B cell (primary cell): ENCODE measurements at regions not wholly inside any gene's neighbourhood (a gene's known extent, or its start where the extent isn't known, plus 50 kb on each side); places are given as distances from the start of the nearest gene placed in this dataset.

Experiments used
- ATAC-seq: fragments of 200-7000 bp; cut with Tn5 transposase; one replicate; pipeline ENCODE4 v1.10.0; 2021; ENCODE audit warnings: low read depth, mild to moderate bottlenecking, moderate number of reproducible peaks, moderate library complexity
- CTCF ChIA-PET: fragments of 350-600 bp; sonication (Branson Sonifier 250); formaldehyde crosslinking; loops from one replicate; lab custom pipeline; 2021; ENCODE audit warnings: antibody characterized with exemption, inconsistent platforms; lab: Charles Lee
- POLR2A ChIA-PET: fragments of 350-600 bp; sonication (Branson Sonifier 250); formaldehyde crosslinking; loops from one replicate; lab custom pipeline; 2021; ENCODE audit warnings: antibody characterized with exemption; lab: Charles Lee
- DNase-seq: peaks from one replicate; pipeline ENCODE4 v3.0.0; 2013
- H2AFZ ChIP-seq: 2 replicates; pipeline ENCODE4 v1.6.1; 2012; ENCODE audit warnings: mild to moderate bottlenecking, low read depth, low read length; ENCODE audit not compliant: insufficient read depth, poor library complexity, severe bottlenecking
- H3K27ac ChIP-seq, 2 donors: 1 replicate in 1 of 2; 2 replicates in 1 of 2; pipeline ENCODE4 v1.5.1; 2012 to 2013; ENCODE audit warnings: low read length in 2 of 2, mild to moderate bottlenecking in 2 of 2, moderate library complexity in 1 of 2
- H3K27me3 ChIP-seq, 4 experiments: fragments of 200-600 bp in 1 of 4; sonication (generic) in 1 of 4; replicated peaks in 1 of 4; 1 replicate in 2 of 4; 2 replicates in 2 of 4; pipeline versions ENCODE4 v1.6.1 to v1.7.0; 2013 to 2016; ENCODE audit warnings: low read length in 3 of 4, mild to moderate bottlenecking in 2 of 4, mixed read lengths in 1 of 4, moderate library complexity in 1 of 4; ENCODE audit not compliant: insufficient read depth in 4 of 4, control insufficient read depth in 3 of 4; ENCODE audit errors: control extremely low read depth in 1 of 4
- H3K36me3 ChIP-seq, 2 experiments: replicated peaks in 1 of 2; 1 replicate in 1 of 2; 2 replicates in 1 of 2; pipeline versions ENCODE4 v1.6.1 to v1.7.1; 2013; ENCODE audit warnings: low read length in 1 of 2; ENCODE audit not compliant: insufficient read depth in 2 of 2, control insufficient read depth in 1 of 2; ENCODE audit errors: control extremely low read depth in 1 of 2, extremely low read depth in 1 of 2
- H3K4me1 ChIP-seq, 2 donors: fragments of 200-600 bp in 1 of 2; sonication (generic) in 1 of 2; 1 replicate in 1 of 2; 2 replicates in 1 of 2; pipeline versions ENCODE4 v1.5.1 to v1.6.1; 2013 to 2017; ENCODE audit warnings: low read length in 2 of 2; ENCODE audit not compliant: control insufficient read depth in 2 of 2, insufficient read depth in 2 of 2
- H3K4me2 ChIP-seq: replicated peaks from 2 replicates; pipeline ENCODE3; 2012; ENCODE audit warnings: mild to moderate bottlenecking, low read depth, low read length; ENCODE audit not compliant: poor library complexity, severe bottlenecking
- H3K4me3 ChIP-seq, 5 experiments: fragments of 200-600 bp in 1 of 5; sonication (generic) in 1 of 5; 1 replicate in 3 of 5; 2 replicates in 2 of 5; pipeline versions ENCODE4 v1.5.1 to v1.7.0; 2011 to 2016; ENCODE audit warnings: low read length in 4 of 5, mild to moderate bottlenecking in 4 of 5, low read depth in 2 of 5, control low read depth in 1 of 5, moderate library complexity in 1 of 5; ENCODE audit not compliant: insufficient read depth in 1 of 5; ENCODE audit errors: control extremely low read depth in 1 of 5, extremely low read depth in 1 of 5
- H3K79me2 ChIP-seq: fragments of 200-600 bp; sonication (generic); one replicate; pipeline ENCODE4 v1.6.0; 2016; ENCODE audit warnings: low read length; ENCODE audit not compliant: control insufficient read depth, insufficient read depth
- H3K9ac ChIP-seq: fragments of 200-600 bp; sonication (generic); 2 replicates; pipeline ENCODE4 v1.6.1; 2017; ENCODE audit warnings: mild to moderate bottlenecking, low read length, moderate library complexity
- H3K9me3 ChIP-seq, 3 donors: one replicate each; pipeline versions ENCODE4 v1.6.1 to v1.7.1; 2013; ENCODE audit warnings: low read length in 2 of 3; ENCODE audit not compliant: control insufficient read depth in 2 of 3, insufficient read depth in 1 of 3; ENCODE audit errors: control extremely low read depth in 1 of 3
- H4K20me1 ChIP-seq: 2 replicates; pipeline ENCODE4 v1.6.0; 2012; ENCODE audit warnings: mild to moderate bottlenecking, low read length; ENCODE audit not compliant: insufficient read depth, control insufficient read depth, poor library complexity, severe bottlenecking
- H3K27ac Mint-ChIP-seq: one replicate; pipeline ENCODE4 v1.8.0; 2021; ENCODE audit warnings: mixed read lengths
- H3K27me3 Mint-ChIP-seq: one replicate; pipeline ENCODE4 v1.8.0; 2021; ENCODE audit warnings: mixed read lengths
- H3K4me1 Mint-ChIP-seq: one replicate; pipeline ENCODE4 v1.8.0; 2021; ENCODE audit warnings: mixed read lengths
- H3K4me3 Mint-ChIP-seq: one replicate; pipeline ENCODE4 v1.8.0; 2021; ENCODE audit warnings: mixed read lengths
- H3K9me3 Mint-ChIP-seq: one replicate; pipeline ENCODE4 v1.8.0; 2022; ENCODE audit warnings: mixed read lengths; ENCODE audit not compliant: insufficient read depth
- CTCF ChIP-seq: fragments of 200-600 bp; IDR thresholded peaks from one replicate; pipeline ENCODE4 v1.8.0; 2022; ENCODE audit warnings: antibody characterized with exemption, mild to moderate bottlenecking
- EZH2 ChIP-seq: IDR thresholded peaks from 2 replicates; pipeline ENCODE4 v1.6.1; 2012; ENCODE audit warnings: borderline replicate concordance, low read depth, mild to moderate bottlenecking, moderate library complexity, low read length; ENCODE audit not compliant: insufficient read depth, poor library complexity, severe bottlenecking
- WGBS: methylation state at CpG from one replicate; pipeline ENCODE4 v1.1.5; 2013; ENCODE audit warnings: missing lambda C conversion rate; ENCODE audit not compliant: insufficient coverage; 5-methylcytosine and 5-hydroxymethylcytosine counted together
- intact Hi-C: fragments of 100-400 bp; cut with micrococcal nuclease; formaldehyde crosslinking; loops from one replicate; pipeline ENCODE4 v1.10.0; 2022

DNA sequence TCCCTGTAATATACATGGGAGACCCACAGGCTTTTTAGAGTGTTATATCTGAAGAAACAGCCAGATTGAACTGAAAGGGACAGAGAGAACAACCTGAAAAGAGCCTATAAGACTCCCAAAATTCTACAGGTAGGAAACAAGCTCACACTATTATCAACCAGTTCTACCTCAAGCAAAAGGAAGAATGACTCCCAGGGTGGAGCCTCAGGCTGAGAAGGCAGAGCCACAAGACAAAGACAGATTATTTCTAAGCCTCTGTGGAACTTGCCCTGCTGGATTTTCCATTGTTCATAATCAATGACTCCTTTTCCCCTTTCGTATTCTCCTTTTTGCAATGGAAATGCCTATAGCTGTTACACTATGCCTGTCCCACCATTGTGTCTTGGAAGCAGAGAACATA lies 95.1 kb upstream of the LMCD1 start:
- H3K9me3 ChIP-seq = no peaks in the 10 kb centered on the region
- POLR2A ChIA-PET = no interaction called here
- H3K27ac Mint-ChIP-seq = no peak overlapping the region
- H4K20me1 ChIP-seq = no peaks in the 10 kb centered on the region
- no peak for ATAC-seq
- no peak overlapping the region for H3K4me3 ChIP-seq
- no peak overlapping the region for H3K27ac ChIP-seq
- no peak overlapping the region for H3K4me2 ChIP-seq
- H2AFZ ChIP-seq = no peak overlapping the region
- H3K4me3 Mint-ChIP-seq = no peak overlapping the region
- H3K79me2 ChIP-seq = no peaks in the 10 kb centered on the region
- no peaks in the 10 kb centered on the region for H3K4me1 ChIP-seq
- DNase-seq = no peak
- H3K27me3 Mint-ChIP-seq = peaks cover 4% of the 10 kb centered on the region
- no peaks in the 10 kb centered on the region for H3K27me3 ChIP-seq
- CTCF ChIA-PET = no interaction called here
- no CpG with 5 or more reads among the region's 1 CpG for WGBS
- no peak overlapping the region for H3K9ac ChIP-seq
- H3K9me3 Mint-ChIP-seq = no peaks in the 10 kb centered on the region
- no peak for TF ChIP-seq EZH2
- TF ChIP-seq CTCF = no peak
- no peaks in the 10 kb centered on the region for H3K4me1 Mint-ChIP-seq
- intact Hi-C loops = no loop called here
- H3K36me3 ChIP-seq = no peaks in the 10 kb centered on the region

GRCh38 chr3:8413337-8413926 lies 88.2 kb upstream of the LMCD1 start:
- DNase-seq = no peak

More at GRCh38 chr3:8413337-8413926, 88.2 kb upstream of the LMCD1 start:
- H2AFZ ChIP-seq = no peak overlapping the region
- ChIA-PET CTCF (interaction anchor here (0.6 kb wide), 1 partner anchor 390 kb away, joined by 4 read pairs; no protein-coding TSS in a partner anchor), POLR2A (no interaction called here)
- H3K4me3 Mint-ChIP-seq = no peak overlapping the region
- H3K4me1 Mint-ChIP-seq = peaks cover 3% of the 10 kb centered on the region
- no peaks in the 10 kb centered on the region for H3K27me3 ChIP-seq
- no peaks in the 10 kb centered on the region for H3K4me1 ChIP-seq
- no peaks in the 10 kb centered on the region for H3K79me2 ChIP-seq
- H3K9me3 ChIP-seq = no peaks in the 10 kb centered on the region
- H3K9ac ChIP-seq = no peak overlapping the region
- no peaks in the 10 kb centered on the region for H4K20me1 ChIP-seq
- no peak for TF ChIP-seq CTCF
- no peak for TF ChIP-seq EZH2
- no peaks in the 10 kb centered on the region for H3K9me3 Mint-ChIP-seq
- WGBS = 85% methylated on average over 7 of the region's 7 CpGs
- H3K27ac ChIP-seq = no peak overlapping the region
- intact Hi-C loops = no loop called here
- no peaks in the 10 kb centered on the region for H3K27me3 Mint-ChIP-seq
- no peak for ATAC-seq
- no peak overlapping the region for H3K4me2 ChIP-seq
- no peak overlapping the region for H3K27ac Mint-ChIP-seq
- no peaks in the 10 kb centered on the region for H3K36me3 ChIP-seq
- H3K4me3 ChIP-seq = no peak overlapping the region
